Stimulated activated effector memory CD8-positive, alpha-beta T cell treated with anti-CD3 and anti-CD28 coated beads, Interleukin-12 subunit alpha, Interleukin-12 subunit beta, amount 100 ng/mL, for 72 hours (primary cell): ENCODE measurements at regions not wholly inside any gene's neighbourhood (a gene's known extent, or its start where the extent isn't known, plus 50 kb on each side); places are given as distances from the start of the nearest gene placed in this dataset.
A peak's percentile ranks its signal among the peaks of the same experiment; 100 is the strongest.

ENCODE experiments used
- ATAC-seq: fragments of 150-1000 bp; cut with Tn5 transposase; 2 replicates; pipeline ENCODE4 v1.10.0; 2021
- DNase-seq, 2 donors: peaks; one replicate each; pipeline ENCODE4 v3.0.0; 2021 to 2022; ENCODE audit warnings: low spot score in 2 of 2
- H3K27ac Mint-ChIP-seq: one replicate; pipeline ENCODE4 v1.8.0; 2022; ENCODE audit warnings: mild to moderate bottlenecking, mixed read lengths
- H3K36me3 Mint-ChIP-seq: one replicate; pipeline ENCODE4 v1.8.0; 2022; ENCODE audit warnings: mild to moderate bottlenecking, mixed read lengths
- H3K4me1 Mint-ChIP-seq: one replicate; pipeline ENCODE4 v1.8.0; 2022; ENCODE audit warnings: mixed read lengths
- H3K4me3 Mint-ChIP-seq: one replicate; pipeline ENCODE4 v1.8.0; 2022; ENCODE audit warnings: mild to moderate bottlenecking, mixed read lengths
- H3K9me3 Mint-ChIP-seq: one replicate; pipeline ENCODE4 v1.8.0; 2022; ENCODE audit warnings: mixed read lengths

GRCh38 chr22:48803948-48804810 is 1023.5 kb downstream of the BRD1 start:
- ATAC-seq: no peak
- Mint-ChIP-seq H3K4me3 (no peak overlapping the region), H3K36me3 (no peaks in the 10 kb centered on the region), H3K4me1 (no peaks in the 10 kb centered on the region), H3K27ac (no peak overlapping the region), H3K9me3 (no peaks in the 10 kb centered on the region)
- DNase-seq: no peak

- ATAC-seq (no peak), DNase-seq (no peak)
- Mint-ChIP-seq H3K36me3 (no peaks in the 10 kb centered on the region), H3K4me3 (no peak overlapping the region), H3K9me3 (no peaks in the 10 kb centered on the region), H3K4me1 (no peaks in the 10 kb centered on the region), H3K27ac (no peak overlapping the region)
Observed at GRCh38 chr22:48803171-48803947, 1024.3 kb downstream of the BRD1 start.

GRCh38 chr22:48802576-48802975 is 1025.1 kb downstream of the BRD1 start:
- no peaks in the 10 kb centered on the region for H3K4me1 Mint-ChIP-seq
- no peaks in the 10 kb centered on the region for H3K36me3 Mint-ChIP-seq
- ATAC-seq: no peak
- H3K4me3 Mint-ChIP-seq: no peak overlapping the region
- H3K27ac Mint-ChIP-seq: no peak overlapping the region
- DNase-seq: no peak
- no peaks in the 10 kb centered on the region for H3K9me3 Mint-ChIP-seq

- Mint-ChIP-seq H3K36me3 (no peaks in the 10 kb centered on the region), H3K4me3 (no peak overlapping the region), H3K9me3 (no peaks in the 10 kb centered on the region), H3K27ac (no peak overlapping the region), H3K4me1 (no peaks in the 10 kb centered on the region)
- DNase-seq (no peak), ATAC-seq (no peak)
Observed at GRCh38 chr22:48800886-48801607, 1026.6 kb downstream of the BRD1 start.

GRCh38 chr22:48800036-48800885 is 1027.4 kb downstream of the BRD1 start:
- Mint-ChIP-seq H3K27ac (no peak overlapping the region), H3K9me3 (no peaks in the 10 kb centered on the region), H3K4me3 (no peak overlapping the region), H3K36me3 (no peaks in the 10 kb centered on the region), H3K4me1 (no peaks in the 10 kb centered on the region)
- ATAC-seq (no peak), DNase-seq (no peak)

GRCh38 chr22:48799227-48799970 is 1028.3 kb downstream of the BRD1 start:
- Mint-ChIP-seq H3K36me3 (no peaks in the 10 kb centered on the region), H3K4me3 (no peak overlapping the region), H3K9me3 (no peaks in the 10 kb centered on the region), H3K27ac (no peak overlapping the region), H3K4me1 (no peaks in the 10 kb centered on the region)
- DNase-seq (no peak), ATAC-seq (no peak)

- Mint-ChIP-seq H3K4me3 (no peak overlapping the region), H3K27ac (no peak overlapping the region), H3K9me3 (no peaks in the 10 kb centered on the region), H3K4me1 (no peaks in the 10 kb centered on the region), H3K36me3 (no peaks in the 10 kb centered on the region)
- ATAC-seq (no peak), DNase-seq (no peak)
Observed at GRCh38 chr22:48798281-48799226, 1029.1 kb downstream of the BRD1 start.

- H3K36me3 Mint-ChIP-seq: no peaks in the 10 kb centered on the region
- H3K27ac Mint-ChIP-seq: no peak overlapping the region
- DNase-seq (no peak), ATAC-seq (no peak)
- no peaks in the 10 kb centered on the region for H3K4me1 Mint-ChIP-seq
- no peak overlapping the region for H3K4me3 Mint-ChIP-seq
- no peaks in the 10 kb centered on the region for H3K9me3 Mint-ChIP-seq
Observed at GRCh38 chr22:48797731-48798130, 1029.9 kb downstream of the BRD1 start.

- Mint-ChIP-seq H3K36me3 (no peaks in the 10 kb centered on the region), H3K9me3 (no peaks in the 10 kb centered on the region), H3K4me3 (no peak overlapping the region), H3K27ac (no peak overlapping the region), H3K4me1 (no peaks in the 10 kb centered on the region)
- ATAC-seq (no peak), DNase-seq (no peak)
Observed at GRCh38 chr22:48796310-48797015, 1031.2 kb downstream of the BRD1 start.

GRCh38 chr22:48795664-48796063 is 1032.0 kb downstream of the BRD1 start:
- no peaks in the 10 kb centered on the region for H3K4me1 Mint-ChIP-seq
- H3K9me3 Mint-ChIP-seq: no peaks in the 10 kb centered on the region

GRCh38 chr22:48794906-48795305 is 1032.8 kb downstream of the BRD1 start:
- Mint-ChIP-seq H3K27ac (no peak overlapping the region), H3K4me1 (no peaks in the 10 kb centered on the region), H3K36me3 (no peaks in the 10 kb centered on the region), H3K4me3 (no peak overlapping the region), H3K9me3 (no peaks in the 10 kb centered on the region)
- DNase-seq (no peak), ATAC-seq (no peak)

More at GRCh38 chr22:48795664-48796063, 1032.0 kb downstream of the BRD1 start:
- DNase-seq (no peak), ATAC-seq (no peak)
- H3K4me3 Mint-ChIP-seq: no peak overlapping the region
- H3K27ac Mint-ChIP-seq: no peak overlapping the region
- H3K36me3 Mint-ChIP-seq: no peaks in the 10 kb centered on the region

- no peaks in the 10 kb centered on the region for H3K4me1 Mint-ChIP-seq
- H3K27ac Mint-ChIP-seq: no peak overlapping the region
- H3K36me3 Mint-ChIP-seq: no peaks in the 10 kb centered on the region
- H3K9me3 Mint-ChIP-seq: no peaks in the 10 kb centered on the region
- DNase-seq (no peak), ATAC-seq (no peak)
- no peak overlapping the region for H3K4me3 Mint-ChIP-seq
Observed at GRCh38 chr22:48793949-48794348, 1033.7 kb downstream of the BRD1 start.

GRCh38 chr22:48786679-48786996 is 1041.0 kb downstream of the BRD1 start:
- H3K9me3 Mint-ChIP-seq: no peaks in the 10 kb centered on the region
- H3K4me3 Mint-ChIP-seq: no peak overlapping the region
- no peak overlapping the region for H3K27ac Mint-ChIP-seq
- DNase-seq (no peak), ATAC-seq (peak; percentile 19)
- no peaks in the 10 kb centered on the region for H3K36me3 Mint-ChIP-seq
- H3K4me1 Mint-ChIP-seq: no peaks in the 10 kb centered on the region
